ENCODE measurements at regions not wholly inside any gene's neighbourhood (a gene's known extent, or its start where the extent isn't known, plus 50 kb on each side); places are given as distances from the start of the nearest gene placed in this dataset.

DNA sequence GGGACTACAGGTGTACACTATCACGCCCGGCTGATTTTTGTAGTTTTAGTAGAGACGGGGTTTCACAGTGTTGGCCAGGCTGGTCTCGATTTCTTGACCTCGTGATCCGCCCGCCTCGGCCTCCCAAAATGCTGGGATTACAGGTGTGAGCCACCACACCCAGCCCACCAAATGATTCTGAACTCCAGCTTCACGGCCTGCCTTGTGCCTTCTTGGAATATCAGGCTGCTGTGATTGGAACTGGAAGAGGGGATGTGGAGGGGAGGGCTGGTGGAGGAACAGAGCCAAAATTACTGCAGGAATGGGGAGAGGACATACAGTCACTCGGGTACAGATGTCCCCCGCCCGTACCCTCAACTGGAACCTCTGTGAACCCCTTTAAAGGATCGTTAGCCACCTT, 268.4 kb downstream of the ACTR3B start:
- no peaks in the 10 kb centered on the region for H3K27me3 Mint-ChIP-seq (ENCODE audit: low read depth)
- no peak for DNase-seq (ENCODE audit: low spot score)
- H3K27ac Mint-ChIP-seq, result no peak overlapping the region
- H3K4me3 Mint-ChIP-seq (ENCODE audit: low read depth), result no peak overlapping the region
- no peaks in the 10 kb centered on the region for H3K9me3 Mint-ChIP-seq
- intact Hi-C loops (cut with micrococcal nuclease), result no loop called here
- no peaks in the 10 kb centered on the region for H3K4me1 Mint-ChIP-seq (ENCODE audit: low read depth)
- H3K36me3 Mint-ChIP-seq (ENCODE audit: low read depth), result no peaks in the 10 kb centered on the region

GRCh38 chr7:153030976-153031375, 271.4 kb downstream of the ACTR3B start:
- no peak for DNase-seq (ENCODE audit: low spot score)
- Mint-ChIP-seq H3K36me3 (ENCODE audit: low read depth) (no peaks in the 10 kb centered on the region), H3K27me3 (ENCODE audit: low read depth) (no peaks in the 10 kb centered on the region), H3K9me3 (no peaks in the 10 kb centered on the region), H3K4me1 (ENCODE audit: low read depth) (no peaks in the 10 kb centered on the region), H3K4me3 (ENCODE audit: low read depth) (no peak overlapping the region), H3K27ac (no peak overlapping the region)
- intact Hi-C loops (cut with micrococcal nuclease), result no loop called here

DNA sequence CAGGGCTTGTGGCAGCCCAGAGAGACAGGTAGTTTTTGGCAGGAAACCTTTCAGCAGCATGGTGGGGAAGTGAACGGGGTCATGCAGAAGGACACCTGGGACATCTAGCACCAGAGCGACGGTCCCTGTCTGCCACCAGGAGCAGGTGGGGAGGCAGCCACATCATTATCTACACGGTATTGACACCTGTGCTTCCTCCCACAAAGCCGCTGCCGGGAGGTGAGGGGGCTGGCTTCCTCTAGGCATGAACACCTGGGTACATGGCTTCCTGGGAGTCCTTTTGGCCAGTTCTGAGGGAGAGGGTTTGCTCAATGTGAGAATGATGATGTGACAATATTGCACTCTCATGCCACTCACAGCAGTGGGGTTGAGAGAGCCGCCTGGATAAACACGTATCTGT, 275.2 kb downstream of the ACTR3B start:
- DNase-seq (ENCODE audit: low spot score), result no peak
- intact Hi-C loops (cut with micrococcal nuclease), result no loop called here
- H3K4me3 Mint-ChIP-seq (ENCODE audit: low read depth), result no peak overlapping the region
- H3K36me3 Mint-ChIP-seq (ENCODE audit: low read depth), result no peaks in the 10 kb centered on the region
- H3K9me3 Mint-ChIP-seq, result no peaks in the 10 kb centered on the region
- no peaks in the 10 kb centered on the region for H3K27me3 Mint-ChIP-seq (ENCODE audit: low read depth)
- H3K27ac Mint-ChIP-seq, result no peak overlapping the region
- H3K4me1 Mint-ChIP-seq (ENCODE audit: low read depth), result no peaks in the 10 kb centered on the region

DNA sequence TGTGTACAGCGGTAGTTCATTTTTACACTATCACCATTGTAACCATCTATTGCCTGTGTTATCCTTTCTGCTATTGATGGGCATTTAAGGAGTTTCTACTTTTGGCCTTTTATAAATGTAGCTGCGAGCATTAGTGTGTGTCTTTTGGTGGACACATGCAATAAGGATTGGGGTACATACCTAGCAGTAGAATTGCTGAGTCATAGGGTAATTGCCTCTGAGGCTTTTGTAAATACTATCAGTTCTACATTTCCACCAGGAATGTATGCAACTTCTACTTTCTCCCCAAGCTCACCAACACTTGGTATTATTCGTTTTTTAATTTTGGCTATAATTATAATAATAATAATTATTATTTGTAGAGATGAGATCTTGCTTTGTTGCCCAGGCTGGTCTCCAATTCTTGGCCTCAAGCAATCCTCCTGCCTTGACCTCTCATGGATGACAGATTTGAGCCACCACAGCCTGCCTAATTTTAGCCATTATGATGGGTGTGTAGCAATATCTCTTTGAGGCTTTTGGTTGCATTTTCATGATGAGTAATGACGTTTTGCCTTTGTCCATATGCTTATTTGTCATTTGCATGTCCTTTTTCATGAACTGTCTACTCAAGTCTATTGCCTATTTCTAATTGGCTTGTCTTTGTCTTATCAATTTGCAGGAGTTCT, 277.0 kb downstream of the ACTR3B start:
- H3K9me3 Mint-ChIP-seq, result no peaks in the 10 kb centered on the region
- no peaks in the 10 kb centered on the region for H3K27me3 Mint-ChIP-seq (ENCODE audit: low read depth)
- DNase-seq (ENCODE audit: low spot score), result no peak
- no peak overlapping the region for H3K4me3 Mint-ChIP-seq (ENCODE audit: low read depth)
- no peak overlapping the region for H3K27ac Mint-ChIP-seq
- H3K36me3 Mint-ChIP-seq (ENCODE audit: low read depth), result no peaks in the 10 kb centered on the region
- intact Hi-C loops (cut with micrococcal nuclease), result no loop called here
- no peaks in the 10 kb centered on the region for H3K4me1 Mint-ChIP-seq (ENCODE audit: low read depth)

- Mint-ChIP-seq H3K9me3 (no peaks in the 10 kb centered on the region), H3K27ac (no peak overlapping the region), H3K4me3 (ENCODE audit: low read depth) (no peak overlapping the region), H3K27me3 (ENCODE audit: low read depth) (no peaks in the 10 kb centered on the region), H3K4me1 (ENCODE audit: low read depth) (no peaks in the 10 kb centered on the region), H3K36me3 (ENCODE audit: low read depth) (no peaks in the 10 kb centered on the region)
- intact Hi-C loops (cut with micrococcal nuclease), result no loop called here
- DNase-seq (ENCODE audit: low spot score), result no peak
These were observed 283.9 kb downstream of the ACTR3B start for GRCh38 chr7:153043440-153043839.

- H3K9me3 Mint-ChIP-seq, result no peaks in the 10 kb centered on the region
- no peak overlapping the region for H3K4me3 Mint-ChIP-seq (ENCODE audit: low read depth)
- no peaks in the 10 kb centered on the region for H3K27me3 Mint-ChIP-seq (ENCODE audit: low read depth)
- no peak for DNase-seq (ENCODE audit: low spot score)
- no peak overlapping the region for H3K27ac Mint-ChIP-seq
- H3K4me1 Mint-ChIP-seq (ENCODE audit: low read depth), result no peaks in the 10 kb centered on the region
- H3K36me3 Mint-ChIP-seq (ENCODE audit: low read depth), result no peaks in the 10 kb centered on the region
- intact Hi-C loops (cut with micrococcal nuclease), result no loop called here
These were observed 285.4 kb downstream of the ACTR3B start for GRCh38 chr7:153044981-153045380.

- H3K27ac Mint-ChIP-seq, result no peak overlapping the region
- no peaks in the 10 kb centered on the region for H3K36me3 Mint-ChIP-seq (ENCODE audit: low read depth)
- intact Hi-C loops (cut with micrococcal nuclease), result no loop called here
- DNase-seq (ENCODE audit: low spot score), result no peak
- H3K9me3 Mint-ChIP-seq, result no peaks in the 10 kb centered on the region
- H3K4me1 Mint-ChIP-seq (ENCODE audit: low read depth), result no peaks in the 10 kb centered on the region
- no peak overlapping the region for H3K4me3 Mint-ChIP-seq (ENCODE audit: low read depth)
- no peaks in the 10 kb centered on the region for H3K27me3 Mint-ChIP-seq (ENCODE audit: low read depth)
These were observed 287.8 kb downstream of the ACTR3B start for GRCh38 chr7:153047079-153047959.

DNA sequence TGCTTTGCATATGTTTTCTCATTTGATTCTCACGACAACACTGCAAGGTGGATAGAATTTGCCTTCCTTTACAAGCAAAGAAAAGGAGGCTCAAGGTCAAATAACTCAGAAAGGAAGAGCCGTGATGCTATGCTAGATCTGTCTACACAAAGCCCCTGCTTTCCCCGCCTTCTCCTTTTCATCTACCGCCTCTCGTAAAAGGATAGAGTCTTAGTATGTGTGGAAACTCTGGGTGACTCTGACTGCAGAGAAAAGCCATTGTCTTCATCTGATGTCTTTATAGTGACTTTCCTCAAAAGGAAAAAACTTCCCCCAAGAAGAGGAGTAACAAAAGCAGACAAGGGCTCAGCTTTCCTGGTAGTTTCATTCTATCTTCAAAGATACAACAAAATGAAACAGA, 292.7 kb downstream of the ACTR3B start:
- H3K9me3 Mint-ChIP-seq, result no peaks in the 10 kb centered on the region
- H3K4me3 Mint-ChIP-seq (ENCODE audit: low read depth), result no peak overlapping the region
- H3K36me3 Mint-ChIP-seq (ENCODE audit: low read depth), result no peaks in the 10 kb centered on the region
- no peaks in the 10 kb centered on the region for H3K27me3 Mint-ChIP-seq (ENCODE audit: low read depth)
- intact Hi-C loops (cut with micrococcal nuclease), result no loop called here
- H3K4me1 Mint-ChIP-seq (ENCODE audit: low read depth), result no peaks in the 10 kb centered on the region
- H3K27ac Mint-ChIP-seq, result no peak overlapping the region
- no peak for DNase-seq (ENCODE audit: low spot score)

DNA sequence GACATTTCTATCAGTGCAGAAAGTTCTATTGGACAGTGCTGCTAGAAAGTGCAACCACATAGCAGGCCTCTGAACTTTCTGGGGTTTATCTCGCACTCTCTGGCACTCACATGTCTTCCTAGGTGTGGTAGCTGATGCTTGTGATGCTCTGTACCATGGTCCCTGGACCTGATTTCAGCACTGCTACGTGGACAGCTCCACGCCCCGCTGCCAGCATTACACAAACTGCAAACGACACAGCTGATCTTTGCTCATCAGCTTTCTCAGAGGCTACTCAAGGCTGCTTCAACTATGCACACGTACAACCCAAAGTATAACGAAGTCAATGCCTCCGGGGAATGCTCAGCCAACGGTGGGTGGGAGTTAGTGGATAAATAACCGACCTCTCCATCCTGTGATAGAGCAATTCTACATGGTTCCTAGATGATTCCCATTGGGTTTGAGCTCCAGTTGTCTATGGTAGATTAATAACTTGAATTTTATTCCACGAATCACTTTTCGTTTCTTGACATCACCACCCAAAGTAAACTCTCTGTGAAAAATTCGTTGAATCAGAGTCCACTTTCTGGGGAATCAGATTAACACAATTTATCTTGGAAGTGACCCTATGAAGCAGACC, 302.5 kb downstream of the ACTR3B start:
- intact Hi-C loops (cut with micrococcal nuclease), result no loop called here
- Mint-ChIP-seq H3K27ac (no peak overlapping the region), H3K36me3 (ENCODE audit: low read depth) (no peaks in the 10 kb centered on the region), H3K9me3 (peaks cover 5% of the 10 kb centered on the region), H3K27me3 (ENCODE audit: low read depth) (no peaks in the 10 kb centered on the region), H3K4me3 (ENCODE audit: low read depth) (no peak overlapping the region), H3K4me1 (ENCODE audit: low read depth) (no peaks in the 10 kb centered on the region)
- no peak for DNase-seq (ENCODE audit: low spot score)

DNA sequence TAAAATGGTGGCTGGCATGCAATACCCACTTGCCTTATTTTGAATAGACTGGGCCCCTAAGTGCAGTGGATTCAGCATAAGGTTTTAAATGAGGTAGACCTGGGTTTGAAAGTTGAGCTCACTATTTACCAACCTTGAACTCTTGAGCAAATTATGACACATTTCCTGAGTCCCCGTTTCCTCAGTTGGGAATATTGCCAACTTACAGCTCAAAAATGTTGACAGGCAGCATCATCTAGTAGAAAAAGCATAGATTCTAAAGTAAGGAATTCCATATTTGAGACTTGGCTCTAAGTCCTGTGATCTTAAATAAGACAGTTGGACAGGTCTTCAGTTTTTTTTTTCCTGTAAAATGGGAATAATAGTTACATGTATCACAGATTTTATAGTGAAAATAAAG, 305.5 kb downstream of the ACTR3B start:
- H3K9me3 Mint-ChIP-seq, result peaks cover 5% of the 10 kb centered on the region
- H3K4me3 Mint-ChIP-seq (ENCODE audit: low read depth), result no peak overlapping the region
- no peak for DNase-seq (ENCODE audit: low spot score)
- no peaks in the 10 kb centered on the region for H3K36me3 Mint-ChIP-seq (ENCODE audit: low read depth)
- H3K4me1 Mint-ChIP-seq (ENCODE audit: low read depth), result no peaks in the 10 kb centered on the region
- intact Hi-C loops (cut with micrococcal nuclease), result no loop called here
- H3K27ac Mint-ChIP-seq, result no peak overlapping the region
- H3K27me3 Mint-ChIP-seq (ENCODE audit: low read depth), result no peaks in the 10 kb centered on the region

GRCh38 chr7:153066711-153067110, 307.2 kb downstream of the ACTR3B start:
- Mint-ChIP-seq H3K27ac (no peak overlapping the region), H3K4me3 (ENCODE audit: low read depth) (no peak overlapping the region), H3K36me3 (ENCODE audit: low read depth) (no peaks in the 10 kb centered on the region), H3K9me3 (peaks cover 5% of the 10 kb centered on the region), H3K4me1 (ENCODE audit: low read depth) (no peaks in the 10 kb centered on the region), H3K27me3 (ENCODE audit: low read depth) (no peaks in the 10 kb centered on the region)
- DNase-seq (ENCODE audit: low spot score), result no peak
- intact Hi-C loops (cut with micrococcal nuclease), result no loop called here

- no peaks in the 10 kb centered on the region for H3K4me1 Mint-ChIP-seq (ENCODE audit: low read depth)
- DNase-seq (ENCODE audit: low spot score), result no peak
- no peak overlapping the region for H3K4me3 Mint-ChIP-seq (ENCODE audit: low read depth)
- intact Hi-C loops (cut with micrococcal nuclease), result no loop called here
- no peaks in the 10 kb centered on the region for H3K27me3 Mint-ChIP-seq (ENCODE audit: low read depth)
- H3K9me3 Mint-ChIP-seq, result no peaks in the 10 kb centered on the region
- no peak overlapping the region for H3K27ac Mint-ChIP-seq
- H3K36me3 Mint-ChIP-seq (ENCODE audit: low read depth), result no peaks in the 10 kb centered on the region
These were observed 310.6 kb downstream of the ACTR3B start for GRCh38 chr7:153070141-153070540.

DNA sequence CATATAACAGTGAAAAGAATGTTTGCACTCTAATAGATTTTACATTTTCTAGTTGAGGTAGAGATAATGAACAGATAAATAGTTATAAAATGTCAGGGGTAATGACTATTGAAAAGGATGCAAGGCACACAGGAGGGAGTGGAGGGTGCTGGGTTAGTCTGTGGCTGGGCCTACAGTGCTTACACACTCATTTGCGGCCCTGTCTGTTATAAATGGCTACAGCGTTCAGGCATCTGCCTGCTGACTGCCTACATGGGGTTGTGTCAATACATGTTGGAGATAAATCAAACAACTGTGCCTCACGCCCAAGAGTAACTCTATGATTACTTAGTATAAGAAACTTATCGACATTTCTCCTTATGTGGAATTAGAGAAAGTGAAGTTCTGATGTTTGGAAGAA, 313.3 kb downstream of the ACTR3B start:
- DNase-seq (ENCODE audit: low spot score), result no peak
- no peaks in the 10 kb centered on the region for H3K27me3 Mint-ChIP-seq (ENCODE audit: low read depth)
- intact Hi-C loops (cut with micrococcal nuclease), result no loop called here
- no peaks in the 10 kb centered on the region for H3K36me3 Mint-ChIP-seq (ENCODE audit: low read depth)
- H3K9me3 Mint-ChIP-seq, result no peaks in the 10 kb centered on the region
- no peak overlapping the region for H3K4me3 Mint-ChIP-seq (ENCODE audit: low read depth)
- H3K27ac Mint-ChIP-seq, result no peak overlapping the region
- no peaks in the 10 kb centered on the region for H3K4me1 Mint-ChIP-seq (ENCODE audit: low read depth)
